SU-DHL-6 (cell line): ENCODE measurements at regions not wholly inside any gene's neighbourhood (a gene's known extent, or its start where the extent isn't known, plus 50 kb on each side); places are given as distances from the start of the nearest gene placed in this dataset.

ENCODE experiments used
- EZH2phosphoT487 ChIP-seq: fragments of 200-600 bp; sonication (generic), shearing (Covaris generic); conservative IDR thresholded peaks from 2 replicates; pipeline ENCODE4 v1.6.1; 2018; ENCODE audit warnings: mild to moderate bottlenecking, antibody characterized with exemption, low read length, moderate library complexity, mixed read lengths
- TF ChIP-seq, protein P1 (sequence below): fragments of 200-600 bp; sonication (generic); IDR thresholded peaks from one replicate; pipeline ENCODE4 v1.5.1; 2017; ENCODE audit warnings: antibody characterized with exemption, mild to moderate bottlenecking, low read length, moderate library complexity; ENCODE audit not compliant: insufficient read depth, poor library complexity, severe bottlenecking

DNA sequence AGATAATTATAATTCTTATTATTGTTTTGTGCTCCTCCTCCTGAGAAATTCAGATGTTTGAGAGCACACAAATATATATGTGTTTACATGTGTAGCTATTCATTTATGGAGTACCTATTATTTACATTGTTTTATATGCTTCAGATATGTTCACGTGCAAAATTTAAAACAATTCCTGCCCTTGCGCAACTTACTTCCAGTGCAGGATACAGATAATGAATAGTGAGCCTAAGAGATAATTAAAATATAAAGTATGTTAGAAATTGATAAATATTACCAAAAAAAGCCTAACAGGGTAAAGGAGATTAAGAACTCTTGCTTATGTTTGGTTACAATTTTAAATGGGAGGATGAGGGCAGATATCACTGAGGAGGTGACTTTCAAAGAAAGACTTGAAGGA is 81.7 kb upstream of the DPH6 start:
- TF ChIP-seq, protein P1, sequence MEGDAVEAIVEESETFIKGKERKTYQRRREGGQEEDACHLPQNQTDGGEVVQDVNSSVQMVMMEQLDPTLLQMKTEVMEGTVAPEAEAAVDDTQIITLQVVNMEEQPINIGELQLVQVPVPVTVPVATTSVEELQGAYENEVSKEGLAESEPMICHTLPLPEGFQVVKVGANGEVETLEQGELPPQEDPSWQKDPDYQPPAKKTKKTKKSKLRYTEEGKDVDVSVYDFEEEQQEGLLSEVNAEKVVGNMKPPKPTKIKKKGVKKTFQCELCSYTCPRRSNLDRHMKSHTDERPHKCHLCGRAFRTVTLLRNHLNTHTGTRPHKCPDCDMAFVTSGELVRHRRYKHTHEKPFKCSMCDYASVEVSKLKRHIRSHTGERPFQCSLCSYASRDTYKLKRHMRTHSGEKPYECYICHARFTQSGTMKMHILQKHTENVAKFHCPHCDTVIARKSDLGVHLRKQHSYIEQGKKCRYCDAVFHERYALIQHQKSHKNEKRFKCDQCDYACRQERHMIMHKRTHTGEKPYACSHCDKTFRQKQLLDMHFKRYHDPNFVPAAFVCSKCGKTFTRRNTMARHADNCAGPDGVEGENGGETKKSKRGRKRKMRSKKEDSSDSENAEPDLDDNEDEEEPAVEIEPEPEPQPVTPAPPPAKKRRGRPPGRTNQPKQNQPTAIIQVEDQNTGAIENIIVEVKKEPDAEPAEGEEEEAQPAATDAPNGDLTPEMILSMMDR = no peak
- no peak for TF ChIP-seq EZH2phosphoT487
